ENCODE measurements at regions not wholly inside any gene's neighbourhood (a gene's known extent, or its start where the extent isn't known, plus 50 kb on each side); places are given as distances from the start of the nearest gene placed in this dataset.

DNA sequence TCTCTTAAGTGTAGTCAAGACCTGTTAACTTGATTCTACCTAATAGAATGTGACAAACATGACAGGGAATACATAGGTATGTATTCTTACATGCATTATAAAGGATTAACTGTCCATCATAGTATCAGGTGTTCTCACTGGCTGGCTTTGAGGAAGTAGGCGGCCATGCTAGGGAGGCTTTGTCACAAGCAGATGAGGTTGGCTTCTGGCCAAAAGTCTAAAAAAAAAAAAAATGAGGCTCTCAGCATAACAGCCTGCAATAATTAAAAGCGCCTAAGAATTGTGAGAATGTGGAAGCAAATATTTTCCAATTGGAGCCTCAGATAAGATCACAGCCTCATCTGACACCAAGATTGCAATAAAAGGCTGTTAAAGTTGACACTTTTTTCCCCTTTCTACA lies 1256.8 kb upstream of the SORCS1 start:
- no peak for DNase-seq
- BruUV-seq (replicated peaks), result no TSS peak
- H3K9me3 ChIP-seq, result no peaks in the 10 kb centered on the region
- no peak overlapping the region for H3K4me3 ChIP-seq (ENCODE audit: low read depth, low read length)
- Mint-ChIP-seq H3K36me3 (ENCODE audit: insufficient read depth, unreplicated experiment) (no peaks in the 10 kb centered on the region), H3K4me1 (ENCODE audit: low read depth, unreplicated experiment) (no peaks in the 10 kb centered on the region), H3K27ac (ENCODE audit: unreplicated experiment) (no peak overlapping the region), H3K4me3 (ENCODE audit: unreplicated experiment) (no peak overlapping the region), H3K27me3 (ENCODE audit: insufficient read depth, unreplicated experiment) (peaks cover 5% of the 10 kb centered on the region), H3K9me3 (ENCODE audit: unreplicated experiment) (no peaks in the 10 kb centered on the region)
- ChIA-PET CTCF (no interaction called here), POLR2A (no interaction called here)
- no peak for TF ChIP-seq CTCF (IDR thresholded peaks at IDR 0.05; ENCODE audit: insufficient read depth in 1 of 2, low read depth in 1 of 2, low read length in 1 of 2, severe bottlenecking in 1 of 2, unreplicated experiment in 1 of 2)
- H3K36me3 ChIP-seq (ENCODE audit: control insufficient read depth, insufficient read depth, low read length), result no peaks in the 10 kb centered on the region
- intact Hi-C loops (cut with micrococcal nuclease; ENCODE audit: unreplicated experiment), result no loop called here
- no peaks in the 10 kb centered on the region for H3K4me1 ChIP-seq
- H3K27me3 ChIP-seq (replicated peaks; ENCODE audit: control insufficient read depth, insufficient read depth, low read length), result no peaks in the 10 kb centered on the region

DNA sequence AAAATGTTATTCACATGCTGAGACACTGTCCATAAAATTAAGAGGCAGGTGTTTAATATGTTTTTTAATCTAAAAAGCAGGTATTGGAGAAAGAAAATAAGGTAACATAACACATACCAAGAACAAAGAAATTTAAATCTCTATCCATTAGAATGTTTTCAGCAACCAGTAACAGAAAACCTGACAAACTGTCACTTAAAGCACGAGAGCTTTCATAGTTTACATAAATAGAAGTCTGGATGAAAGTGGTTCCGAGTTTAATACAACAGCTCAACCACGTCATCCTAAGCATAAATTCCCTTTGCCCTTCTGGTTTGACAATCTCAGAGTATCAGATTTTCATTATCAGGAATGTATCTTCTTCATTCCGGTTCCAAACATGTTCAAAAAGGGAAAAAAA lies 1249.4 kb upstream of the SORCS1 start:
- no peak for TF ChIP-seq CTCF (IDR thresholded peaks at IDR 0.05; ENCODE audit: insufficient read depth in 1 of 2, low read depth in 1 of 2, low read length in 1 of 2, severe bottlenecking in 1 of 2, unreplicated experiment in 1 of 2)
- ChIA-PET POLR2A (no interaction called here), CTCF (no interaction called here)
- no peaks in the 10 kb centered on the region for H3K9me3 Mint-ChIP-seq (ENCODE audit: unreplicated experiment)
- H3K27me3 Mint-ChIP-seq (ENCODE audit: insufficient read depth, unreplicated experiment), result peaks cover 2% of the 10 kb centered on the region
- no peak for DNase-seq
- Histone ChIP-seq H3K4me3 (ENCODE audit: low read depth, low read length) (no peak overlapping the region), H3K27me3 (replicated peaks; ENCODE audit: control insufficient read depth, insufficient read depth, low read length) (no peaks in the 10 kb centered on the region), H3K4me1 (no peaks in the 10 kb centered on the region), H3K36me3 (ENCODE audit: control insufficient read depth, insufficient read depth, low read length) (no peaks in the 10 kb centered on the region), H3K9me3 (no peaks in the 10 kb centered on the region)
- H3K36me3 Mint-ChIP-seq (ENCODE audit: insufficient read depth, unreplicated experiment), result no peaks in the 10 kb centered on the region
- no peak overlapping the region for H3K4me3 Mint-ChIP-seq (ENCODE audit: unreplicated experiment)
- peaks cover 16% of the 10 kb centered on the region for H3K4me1 Mint-ChIP-seq (ENCODE audit: low read depth, unreplicated experiment)
- no peak overlapping the region for H3K27ac Mint-ChIP-seq (ENCODE audit: unreplicated experiment)
- intact Hi-C loops (cut with micrococcal nuclease; ENCODE audit: unreplicated experiment), result no loop called here
- BruUV-seq (replicated peaks), result no TSS peak

DNA sequence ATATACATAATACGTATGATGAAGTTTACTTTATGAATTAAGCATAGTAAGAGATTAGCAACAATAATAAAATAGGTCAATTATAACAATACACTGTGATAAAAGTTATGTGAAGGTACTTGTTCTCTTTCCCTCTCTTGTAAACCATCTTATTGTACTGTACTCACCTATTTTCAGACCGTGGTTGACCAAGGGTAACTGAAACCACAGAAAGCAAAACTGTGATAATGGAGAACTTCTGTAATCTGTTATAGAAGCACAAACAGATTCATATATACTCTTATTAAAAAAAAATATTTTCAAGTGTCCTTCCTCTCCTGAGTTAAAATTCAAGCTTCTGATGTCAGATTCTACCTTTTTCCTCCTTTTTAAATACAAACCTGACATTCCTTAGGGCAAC lies 1247.8 kb upstream of the SORCS1 start:
- intact Hi-C loops (cut with micrococcal nuclease; ENCODE audit: unreplicated experiment), result no loop called here
- Mint-ChIP-seq H3K27me3 (ENCODE audit: insufficient read depth, unreplicated experiment) (peaks cover 2% of the 10 kb centered on the region), H3K4me3 (ENCODE audit: unreplicated experiment) (no peak overlapping the region), H3K27ac (ENCODE audit: unreplicated experiment) (no peak overlapping the region), H3K4me1 (ENCODE audit: low read depth, unreplicated experiment) (peaks cover 17% of the 10 kb centered on the region), H3K9me3 (ENCODE audit: unreplicated experiment) (no peaks in the 10 kb centered on the region), H3K36me3 (ENCODE audit: insufficient read depth, unreplicated experiment) (no peaks in the 10 kb centered on the region)
- BruUV-seq (replicated peaks), result no TSS peak
- CTCF ChIA-PET, result no interaction called here
- Histone ChIP-seq H3K27me3 (replicated peaks; ENCODE audit: control insufficient read depth, insufficient read depth, low read length) (no peaks in the 10 kb centered on the region), H3K36me3 (ENCODE audit: control insufficient read depth, insufficient read depth, low read length) (no peaks in the 10 kb centered on the region), H3K9me3 (no peaks in the 10 kb centered on the region), H3K4me3 (ENCODE audit: low read depth, low read length) (no peak overlapping the region), H3K4me1 (no peaks in the 10 kb centered on the region)
- no peak for TF ChIP-seq CTCF (IDR thresholded peaks at IDR 0.05; ENCODE audit: insufficient read depth in 1 of 2, low read depth in 1 of 2, low read length in 1 of 2, severe bottlenecking in 1 of 2, unreplicated experiment in 1 of 2)
- no peak for DNase-seq
- POLR2A ChIA-PET, result no interaction called here
